Caco-2 (cell line): ENCODE measurements at regions not wholly inside any gene's neighbourhood (a gene's known extent, or its start where the extent isn't known, plus 50 kb on each side); places are given as distances from the start of the nearest gene placed in this dataset.

Experiments used
- BruUV-seq: library from RNA; stranded (reverse); fragments of 400-500 nt; replicated peaks from 2 replicates; lab custom pipeline; 2021; lab: Mats Ljungman, UMichigan
- CTCF ChIA-PET: fragments of 300-600 bp; sonication (Branson Sonifier 250); formaldehyde crosslinking; loops from one replicate; lab custom pipeline; 2022; ENCODE audit warnings: antibody characterized with exemption; lab: Charles Lee
- POLR2A ChIA-PET: fragments of 300-600 bp; sonication (Branson Sonifier 250); formaldehyde crosslinking; loops from one replicate; lab custom pipeline; 2022; ENCODE audit warnings: antibody characterized with exemption; lab: Charles Lee
- DNase-seq, 2 experiments: peaks; one replicate each; pipeline versions ENCODE4 v3.0.0 to v3.0.0-alpha.2; 2020 to 2022
- H3K27me3 ChIP-seq: replicated peaks from 2 replicates; pipeline ENCODE4 v1.6.0; 2011; ENCODE audit warnings: low read length; ENCODE audit not compliant: control insufficient read depth, insufficient read depth
- H3K36me3 ChIP-seq: 2 replicates; pipeline ENCODE4 v1.5.1; 2011; ENCODE audit warnings: low read length; ENCODE audit not compliant: control insufficient read depth, insufficient read depth
- H3K4me1 ChIP-seq: fragments of 250-450 bp; sonication (Bioruptor Pico); 2 replicates; pipeline ENCODE4 v1.5.1; 2020; ENCODE audit warnings: mild to moderate bottlenecking
- H3K4me3 ChIP-seq: 2 replicates; pipeline ENCODE4 v1.5.1; 2011; ENCODE audit warnings: low read depth, mild to moderate bottlenecking, control low read depth, low read length
- H3K9me3 ChIP-seq: fragments of 250-450 bp; sonication (Bioruptor Pico); 2 replicates; pipeline ENCODE4 v1.5.1; 2020; ENCODE audit warnings: mild to moderate bottlenecking, moderate library complexity
- H3K27ac Mint-ChIP-seq: one replicate; pipeline ENCODE4 v1.8.0; 2022; ENCODE audit warnings: mixed read lengths; ENCODE audit not compliant: unreplicated experiment
- H3K27me3 Mint-ChIP-seq: one replicate; pipeline ENCODE4 v1.8.0; 2022; ENCODE audit warnings: mixed read lengths; ENCODE audit not compliant: insufficient read depth, unreplicated experiment
- H3K36me3 Mint-ChIP-seq: one replicate; pipeline ENCODE4 v1.8.0; 2022; ENCODE audit warnings: mild to moderate bottlenecking, mixed read lengths; ENCODE audit not compliant: insufficient read depth, unreplicated experiment
- H3K4me1 Mint-ChIP-seq: one replicate; pipeline ENCODE4 v1.8.0; 2022; ENCODE audit warnings: low read depth, mixed read lengths; ENCODE audit not compliant: unreplicated experiment
- H3K4me3 Mint-ChIP-seq: one replicate; pipeline ENCODE4 v1.8.0; 2022; ENCODE audit warnings: mild to moderate bottlenecking, moderate library complexity, mixed read lengths; ENCODE audit not compliant: unreplicated experiment
- H3K9me3 Mint-ChIP-seq: one replicate; pipeline ENCODE4 v1.8.0; 2022; ENCODE audit warnings: mixed read lengths; ENCODE audit not compliant: unreplicated experiment
- CTCF ChIP-seq, 2 experiments: fragments of 200-600 bp in 1 of 2; IDR thresholded peaks; 1 replicate in 1 of 2; 2 replicates in 1 of 2; pipeline versions ENCODE4 v1.5.1 to v1.8.0; 2011 to 2022; ENCODE audit warnings: antibody characterized with exemption in 1 of 2, control low read depth in 1 of 2, inconsistent platforms in 1 of 2, low read depth in 1 of 2, low read length in 1 of 2, mild to moderate bottlenecking in 1 of 2, moderate library complexity in 1 of 2; ENCODE audit not compliant: insufficient read depth in 1 of 2, severe bottlenecking in 1 of 2, unreplicated experiment in 1 of 2
- intact Hi-C: fragments of 100-400 bp; cut with micrococcal nuclease; formaldehyde crosslinking; loops from one replicate; pipeline ENCODE4 v1.10.0; 2022; ENCODE audit not compliant: unreplicated experiment

DNA sequence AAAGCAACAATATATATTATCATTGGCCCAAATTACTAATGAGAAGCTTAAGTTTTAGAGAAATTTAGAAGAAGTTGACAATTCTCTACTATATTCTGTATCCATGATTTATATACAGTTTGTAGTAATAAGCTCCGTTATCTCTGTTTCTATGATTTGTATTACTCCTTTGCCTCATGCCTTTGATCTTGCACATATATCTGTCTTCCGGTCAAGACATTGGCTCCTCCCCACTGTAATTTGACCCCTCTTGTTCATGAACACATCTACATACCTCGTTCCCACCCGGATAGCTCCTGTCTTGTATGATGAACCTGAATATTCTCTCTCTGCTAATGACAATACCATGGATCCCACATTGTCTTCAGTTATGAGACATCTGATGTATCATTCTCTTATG, 581.0 kb upstream of the RGS18 start:
- Histone ChIP-seq H3K36me3 (no peaks in the 10 kb centered on the region), H3K4me1 (no peaks in the 10 kb centered on the region), H3K4me3 (no peak overlapping the region), H3K9me3 (no peaks in the 10 kb centered on the region), H3K27me3 (no peaks in the 10 kb centered on the region)
- H3K27ac Mint-ChIP-seq: no peak overlapping the region
- no peaks in the 10 kb centered on the region for H3K9me3 Mint-ChIP-seq
- no peak for TF ChIP-seq CTCF (IDR thresholded peaks at IDR 0.05; ENCODE audit: insufficient read depth in 1 of 2, low read depth in 1 of 2, low read length in 1 of 2, severe bottlenecking in 1 of 2, unreplicated experiment in 1 of 2)
- H3K4me3 Mint-ChIP-seq: no peak overlapping the region
- POLR2A ChIA-PET: no interaction called here
- intact Hi-C loops: no loop called here
- CTCF ChIA-PET: no interaction called here
- BruUV-seq: no TSS peak
- H3K27me3 Mint-ChIP-seq: no peaks in the 10 kb centered on the region
- no peak for DNase-seq
- H3K36me3 Mint-ChIP-seq: no peaks in the 10 kb centered on the region
- no peaks in the 10 kb centered on the region for H3K4me1 Mint-ChIP-seq

GRCh38 chr1:191578281-191578680, 580.0 kb upstream of the RGS18 start:
- H3K4me3 ChIP-seq: no peak overlapping the region
- BruUV-seq: no TSS peak
- no peaks in the 10 kb centered on the region for H3K27me3 ChIP-seq
- Mint-ChIP-seq H3K36me3 (no peaks in the 10 kb centered on the region), H3K4me1 (no peaks in the 10 kb centered on the region), H3K4me3 (no peak overlapping the region), H3K9me3 (no peaks in the 10 kb centered on the region), H3K27ac (no peak overlapping the region), H3K27me3 (peaks cover under 1% of the 10 kb centered on the region)
- no peak for DNase-seq
- ChIA-PET POLR2A (no interaction called here), CTCF (no interaction called here)
- no peak for TF ChIP-seq CTCF (IDR thresholded peaks at IDR 0.05; ENCODE audit: insufficient read depth in 1 of 2, low read depth in 1 of 2, low read length in 1 of 2, severe bottlenecking in 1 of 2, unreplicated experiment in 1 of 2)
- intact Hi-C loops: no loop called here
- H3K36me3 ChIP-seq: no peaks in the 10 kb centered on the region
- no peaks in the 10 kb centered on the region for H3K4me1 ChIP-seq
- H3K9me3 ChIP-seq: no peaks in the 10 kb centered on the region

GRCh38 chr1:191579019-191579418, 579.2 kb upstream of the RGS18 start:
- Histone ChIP-seq H3K27me3 (no peaks in the 10 kb centered on the region), H3K4me3 (no peak overlapping the region), H3K36me3 (no peaks in the 10 kb centered on the region), H3K9me3 (no peaks in the 10 kb centered on the region), H3K4me1 (no peaks in the 10 kb centered on the region)
- Mint-ChIP-seq H3K27ac (no peak overlapping the region), H3K27me3 (peaks cover 3% of the 10 kb centered on the region), H3K36me3 (no peaks in the 10 kb centered on the region), H3K4me3 (no peak overlapping the region), H3K9me3 (no peaks in the 10 kb centered on the region), H3K4me1 (no peaks in the 10 kb centered on the region)
- ChIA-PET POLR2A (no interaction called here), CTCF (no interaction called here)
- no peak for DNase-seq
- BruUV-seq: no TSS peak
- TF ChIP-seq CTCF (IDR thresholded peaks at IDR 0.05; ENCODE audit: insufficient read depth in 1 of 2, low read depth in 1 of 2, low read length in 1 of 2, severe bottlenecking in 1 of 2, unreplicated experiment in 1 of 2): no peak
- intact Hi-C loops: no loop called here
